Stimulated activated CD4-positive, alpha-beta T cell treated with anti-CD3 and anti-CD28 coated beads, Interleukin-4, amount 100 ng/mL, for 24 hours (primary cell): ENCODE measurements at regions not wholly inside any gene's neighbourhood (a gene's known extent, or its start where the extent isn't known, plus 50 kb on each side); places are given as distances from the start of the nearest gene placed in this dataset.

Source experiments
- DNase-seq: peaks from one replicate; pipeline ENCODE4 v3.0.0-alpha.2; 2020

GRCh38 chr18:70428439-70428838, 139.6 kb downstream of the SOCS6 start:
- no peak for DNase-seq

GRCh38 chr18:70426818-70427217, 138.0 kb downstream of the SOCS6 start:
- no peak for DNase-seq

- no peak for DNase-seq
Measured at GRCh38 chr18:70425236-70425635, 136.4 kb downstream of the SOCS6 start.

- no peak for DNase-seq
Measured at GRCh38 chr18:70423988-70424387, 135.1 kb downstream of the SOCS6 start.

GRCh38 chr18:70423120-70423519, 134.3 kb downstream of the SOCS6 start:
- DNase-seq = no peak

GRCh38 chr18:70422391-70422965, 133.6 kb downstream of the SOCS6 start:
- DNase-seq = no peak

GRCh38 chr18:70421471-70422390, 132.9 kb downstream of the SOCS6 start:
- no peak for DNase-seq

- DNase-seq = no peak
Measured at GRCh38 chr18:70420146-70420898, 131.5 kb downstream of the SOCS6 start.

GRCh38 chr18:70419526-70419925, 130.7 kb downstream of the SOCS6 start:
- DNase-seq = no peak

- DNase-seq = no peak
Measured at GRCh38 chr18:70418546-70419311, 129.9 kb downstream of the SOCS6 start.

- no peak for DNase-seq
Measured at GRCh38 chr18:70417847-70418246, 129.0 kb downstream of the SOCS6 start.

GRCh38 chr18:70416496-70416895, 127.7 kb downstream of the SOCS6 start:
- DNase-seq = no peak

- DNase-seq = no peak
Measured at GRCh38 chr18:70415823-70416488, 127.1 kb downstream of the SOCS6 start.

- DNase-seq = no peak
Measured at GRCh38 chr18:70414315-70414900, 125.6 kb downstream of the SOCS6 start.

- DNase-seq = no peak
Measured at GRCh38 chr18:70413455-70413854, 124.6 kb downstream of the SOCS6 start.

- no peak for DNase-seq
Measured at GRCh38 chr18:70411876-70412435, 123.1 kb downstream of the SOCS6 start.

GRCh38 chr18:70411307-70411706, 122.5 kb downstream of the SOCS6 start:
- DNase-seq = no peak

- DNase-seq = no peak
Measured at GRCh38 chr18:70405052-70405451, 116.2 kb downstream of the SOCS6 start.

- no peak for DNase-seq
Measured at GRCh38 chr18:70400476-70400875, 111.6 kb downstream of the SOCS6 start.

GRCh38 chr18:70398076-70398475, 109.2 kb downstream of the SOCS6 start:
- no peak for DNase-seq

- no peak for DNase-seq
Measured at GRCh38 chr18:70397259-70397925, 108.5 kb downstream of the SOCS6 start.
